PC-9 (cell line): ENCODE measurements at regions not wholly inside any gene's neighbourhood (a gene's known extent, or its start where the extent isn't known, plus 50 kb on each side); places are given as distances from the start of the nearest gene placed in this dataset.

Source experiments
- CTCF ChIP-seq: fragments of 200-600 bp; sonication (generic); conservative IDR thresholded peaks from 2 replicates; pipeline ENCODE4 v1.6.1; 2017; ENCODE audit warnings: mixed run types, antibody characterized with exemption, mild to moderate bottlenecking, moderate library complexity
- EZH2 ChIP-seq: fragments of 200-600 bp; sonication (generic); IDR thresholded peaks from 2 replicates; pipeline ENCODE4 v1.8.0; 2017; ENCODE audit warnings: antibody characterized with exemption, low read depth

GRCh38 chr14:106622200-106622745, 1095.9 kb downstream of the TMEM121 start:
- TF ChIP-seq CTCF (no peak), EZH2 (no peak)
